ENCODE measurements at regions not wholly inside any gene's neighbourhood (a gene's known extent, or its start where the extent isn't known, plus 50 kb on each side); places are given as distances from the start of the nearest gene placed in this dataset.

DNA sequence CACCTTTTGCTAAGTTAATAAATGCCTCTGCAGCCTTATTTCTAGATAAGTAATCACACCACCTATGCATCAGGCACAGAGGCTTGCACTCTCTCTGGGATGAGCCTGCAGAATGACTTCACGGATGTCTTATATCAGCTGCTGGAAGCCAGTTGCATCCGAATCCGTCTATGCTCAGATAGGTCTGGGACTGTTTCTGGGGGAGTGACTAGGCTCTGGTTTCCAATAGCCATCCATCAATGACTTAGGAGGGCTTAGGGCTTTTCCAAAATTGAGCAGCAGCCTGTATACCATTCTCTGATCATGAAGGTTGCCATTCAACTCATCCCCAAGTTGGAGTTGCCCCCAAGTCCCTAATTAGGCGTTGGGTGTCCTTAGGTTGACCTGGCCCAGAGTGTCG lies 113.3 kb upstream of the ERCC4 start:
- TF ChIP-seq, protein P1, sequence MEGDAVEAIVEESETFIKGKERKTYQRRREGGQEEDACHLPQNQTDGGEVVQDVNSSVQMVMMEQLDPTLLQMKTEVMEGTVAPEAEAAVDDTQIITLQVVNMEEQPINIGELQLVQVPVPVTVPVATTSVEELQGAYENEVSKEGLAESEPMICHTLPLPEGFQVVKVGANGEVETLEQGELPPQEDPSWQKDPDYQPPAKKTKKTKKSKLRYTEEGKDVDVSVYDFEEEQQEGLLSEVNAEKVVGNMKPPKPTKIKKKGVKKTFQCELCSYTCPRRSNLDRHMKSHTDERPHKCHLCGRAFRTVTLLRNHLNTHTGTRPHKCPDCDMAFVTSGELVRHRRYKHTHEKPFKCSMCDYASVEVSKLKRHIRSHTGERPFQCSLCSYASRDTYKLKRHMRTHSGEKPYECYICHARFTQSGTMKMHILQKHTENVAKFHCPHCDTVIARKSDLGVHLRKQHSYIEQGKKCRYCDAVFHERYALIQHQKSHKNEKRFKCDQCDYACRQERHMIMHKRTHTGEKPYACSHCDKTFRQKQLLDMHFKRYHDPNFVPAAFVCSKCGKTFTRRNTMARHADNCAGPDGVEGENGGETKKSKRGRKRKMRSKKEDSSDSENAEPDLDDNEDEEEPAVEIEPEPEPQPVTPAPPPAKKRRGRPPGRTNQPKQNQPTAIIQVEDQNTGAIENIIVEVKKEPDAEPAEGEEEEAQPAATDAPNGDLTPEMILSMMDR (IDR thresholded peaks at IDR 0.05; ENCODE audit: borderline replicate concordance, extremely low read depth, low read length, poor library complexity, severe bottlenecking): no peak
- TF ChIP-seq EZH2 (IDR thresholded peaks at IDR 0.05; ENCODE audit: borderline replicate concordance, low read depth, low read length, severe bottlenecking): no peak
